ENCODE measurements at regions not wholly inside any gene's neighbourhood (a gene's known extent, or its start where the extent isn't known, plus 50 kb on each side); places are given as distances from the start of the nearest gene placed in this dataset.

DNA sequence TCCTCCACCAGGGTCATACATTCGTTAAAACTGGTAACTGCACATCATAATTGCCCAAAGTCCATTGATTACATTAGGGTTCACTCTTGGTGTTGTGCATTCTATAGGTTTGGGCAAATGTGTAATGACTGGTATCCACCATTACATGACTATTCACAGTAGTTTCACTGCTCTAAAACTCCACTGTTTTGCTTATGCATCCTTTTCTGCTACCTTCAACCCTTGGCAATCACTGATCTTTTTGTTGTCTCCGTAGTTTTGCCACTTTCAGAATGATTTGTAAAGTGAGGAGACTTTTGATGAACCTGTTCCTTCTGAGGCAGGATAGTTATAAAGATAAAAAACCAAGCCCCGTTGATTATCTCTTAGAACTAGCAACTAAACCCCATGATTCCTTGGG, 187.3 kb upstream of the MCHR2 start:
- DNase-seq (ENCODE audit: low read depth), result no peak

DNA sequence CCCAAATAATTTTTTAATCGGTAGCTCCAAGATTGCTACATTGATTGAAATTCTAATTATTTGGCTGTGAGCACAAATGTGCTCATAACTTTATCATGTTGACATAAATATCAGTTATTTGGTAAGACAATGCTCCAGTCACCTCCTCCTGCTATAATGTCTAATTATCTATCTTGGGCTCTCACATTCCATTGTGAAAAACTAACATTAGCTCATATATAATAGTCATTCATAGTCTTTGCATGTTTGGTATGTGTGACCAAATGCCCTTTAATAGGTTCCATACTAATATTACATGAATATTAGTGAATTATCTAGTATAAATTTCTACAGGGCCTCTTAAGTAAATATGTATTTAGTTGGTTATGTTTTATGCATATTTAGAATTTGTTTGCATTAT, 185.6 kb upstream of the MCHR2 start:
- DNase-seq (ENCODE audit: low read depth), result no peak

DNA sequence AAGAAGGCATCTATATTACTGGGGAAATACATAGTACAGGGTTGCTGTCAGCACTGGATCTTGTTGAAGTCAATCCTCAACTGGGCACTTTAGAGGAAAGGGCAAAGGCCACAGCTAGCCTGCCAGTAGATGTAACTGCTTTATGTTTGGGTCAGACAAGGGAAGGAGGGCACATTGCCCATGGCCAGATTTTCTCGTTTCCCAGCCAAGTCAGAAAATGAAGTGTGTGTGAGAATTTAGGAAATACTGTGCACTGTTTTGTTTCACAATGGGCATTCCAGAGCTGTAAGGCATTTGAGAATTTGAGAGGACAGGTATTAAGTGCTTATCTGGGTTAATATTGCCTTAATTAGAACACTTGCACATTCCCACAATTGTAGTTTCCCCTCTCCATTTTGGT, 183.9 kb upstream of the MCHR2 start:
- DNase-seq (ENCODE audit: low read depth), result peak; percentile 61

DNA sequence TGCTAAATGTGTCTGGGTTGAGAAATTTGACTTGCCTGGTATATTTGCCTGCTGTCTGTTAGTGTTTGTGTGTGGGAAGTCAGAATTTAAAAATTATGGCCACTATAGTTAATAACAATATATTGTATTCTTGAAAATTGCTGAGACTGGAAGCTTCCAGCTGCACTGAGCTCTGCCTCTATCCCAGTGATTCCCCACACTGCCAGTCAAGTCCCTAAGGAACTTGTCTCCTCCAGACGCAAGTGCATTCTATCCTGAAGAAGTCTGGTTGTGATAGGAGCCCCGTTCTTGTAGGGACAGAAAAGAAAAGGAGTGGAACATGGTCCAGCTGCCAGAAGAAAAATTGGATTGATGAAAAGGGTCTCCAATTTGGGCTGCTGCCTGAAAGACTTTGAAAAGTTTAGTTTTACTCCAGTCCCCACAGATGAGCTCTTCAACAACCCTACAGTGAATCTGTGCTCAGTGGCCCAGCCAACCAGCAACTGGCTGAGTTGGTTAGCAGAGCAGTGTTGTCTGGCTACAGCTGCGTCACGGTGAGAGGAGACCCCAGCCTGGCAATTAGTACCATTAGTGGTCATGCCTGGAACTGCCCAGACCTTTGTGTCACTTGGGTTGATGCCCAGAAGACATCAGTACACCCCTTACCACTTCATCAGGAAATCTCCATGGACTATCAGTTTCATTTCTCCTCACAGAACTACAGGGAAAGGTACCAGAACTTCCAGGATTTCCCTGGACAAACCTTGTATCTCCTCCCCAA, 183.1 kb upstream of the MCHR2 start:
- peak; percentile 18 for DNase-seq (ENCODE audit: low read depth)

DNA sequence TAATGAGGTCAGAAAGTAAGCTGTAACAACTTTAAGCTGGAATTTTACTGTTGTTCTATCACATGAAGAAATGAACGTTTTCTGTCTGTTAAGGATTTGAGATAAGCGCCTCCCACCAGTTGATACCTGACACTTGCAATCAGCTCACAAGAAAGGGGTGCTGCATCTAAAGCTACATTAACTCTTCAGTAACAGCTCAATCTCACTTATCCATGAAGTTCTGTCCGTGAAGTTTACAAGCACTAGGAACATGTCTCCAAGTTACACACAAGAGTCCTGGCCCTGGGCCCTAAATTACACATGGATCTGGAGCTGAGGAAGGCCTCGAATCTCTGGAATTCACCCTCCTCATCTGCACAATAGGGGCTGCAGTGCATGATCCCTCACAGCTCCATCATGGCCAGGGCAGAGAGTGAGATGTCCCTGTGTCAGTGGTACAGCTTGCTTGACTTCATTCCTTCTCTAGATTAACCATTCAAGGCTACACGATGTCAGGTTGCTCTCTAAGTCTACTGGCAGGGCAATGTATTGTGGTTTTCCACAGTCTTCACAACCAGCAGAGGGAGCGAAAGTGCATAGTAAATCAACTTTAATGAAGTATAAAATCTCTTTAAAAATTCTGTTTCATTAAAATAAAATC, 182.4 kb upstream of the MCHR2 start:
- DNase-seq (ENCODE audit: low read depth), result peak; percentile 80

DNA sequence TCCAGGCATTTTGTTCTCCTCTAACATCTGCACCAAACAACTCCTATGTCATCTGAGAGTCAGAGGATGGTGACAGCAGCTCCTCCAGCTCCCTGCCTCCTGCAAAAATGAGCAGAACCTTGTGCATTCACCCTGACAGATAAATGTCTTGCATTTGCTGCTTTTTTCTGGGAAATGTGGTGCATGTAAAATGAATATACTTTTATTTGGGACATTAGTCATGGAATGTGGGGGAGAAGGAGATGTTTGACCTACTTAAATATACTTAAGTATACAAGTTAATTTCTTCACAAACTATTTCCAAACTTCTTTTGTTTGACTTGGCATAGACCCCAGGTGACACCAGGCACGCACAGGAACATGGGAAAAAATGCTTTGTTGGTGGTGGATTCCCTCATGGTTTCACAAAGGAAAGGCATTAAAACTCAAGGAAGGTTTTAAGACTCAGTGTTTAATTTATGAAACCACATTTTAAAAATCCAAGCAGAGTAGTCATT, 181.8 kb upstream of the MCHR2 start:
- DNase-seq (ENCODE audit: low read depth), result peak; percentile 93

DNA sequence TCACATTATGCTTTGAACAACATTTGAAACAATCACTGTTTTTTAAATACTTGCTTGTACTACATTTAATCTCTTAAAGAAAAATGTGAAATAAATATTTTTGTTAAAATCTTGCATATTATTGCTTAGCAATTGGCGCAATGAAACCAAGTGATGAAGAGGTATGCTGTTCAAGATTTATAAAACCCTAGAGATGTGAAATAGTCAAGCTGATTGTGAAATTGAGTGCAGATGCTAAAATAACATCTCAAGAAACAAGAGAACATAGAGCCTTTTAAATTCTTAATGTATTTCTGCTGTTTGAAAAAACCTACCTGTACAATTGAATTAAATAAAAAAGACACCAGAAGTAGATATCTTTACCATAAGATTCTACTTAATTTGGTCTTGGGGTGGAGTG, 179.2 kb upstream of the MCHR2 start:
- peak; percentile 23 for DNase-seq (ENCODE audit: low read depth)

DNA sequence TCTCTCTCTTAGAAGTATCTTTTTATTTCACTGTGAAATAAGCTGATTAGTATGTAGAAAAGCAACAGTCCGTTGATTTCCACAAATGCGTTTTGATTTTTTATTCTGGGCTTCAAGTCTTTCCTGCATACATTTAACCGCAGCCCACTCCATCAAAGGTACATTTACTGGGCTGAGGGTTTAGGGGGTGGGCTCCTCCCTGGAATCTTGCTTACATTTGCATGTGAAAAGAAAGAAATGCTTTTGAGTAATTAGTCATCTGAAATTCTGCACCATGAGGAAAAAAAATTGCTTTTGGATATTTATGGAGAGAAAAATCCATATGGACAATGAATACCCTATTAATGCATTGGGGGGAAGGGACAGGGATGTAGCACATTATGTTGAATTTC, 178.3 kb upstream of the MCHR2 start:
- no peak for DNase-seq (ENCODE audit: low read depth)

DNA sequence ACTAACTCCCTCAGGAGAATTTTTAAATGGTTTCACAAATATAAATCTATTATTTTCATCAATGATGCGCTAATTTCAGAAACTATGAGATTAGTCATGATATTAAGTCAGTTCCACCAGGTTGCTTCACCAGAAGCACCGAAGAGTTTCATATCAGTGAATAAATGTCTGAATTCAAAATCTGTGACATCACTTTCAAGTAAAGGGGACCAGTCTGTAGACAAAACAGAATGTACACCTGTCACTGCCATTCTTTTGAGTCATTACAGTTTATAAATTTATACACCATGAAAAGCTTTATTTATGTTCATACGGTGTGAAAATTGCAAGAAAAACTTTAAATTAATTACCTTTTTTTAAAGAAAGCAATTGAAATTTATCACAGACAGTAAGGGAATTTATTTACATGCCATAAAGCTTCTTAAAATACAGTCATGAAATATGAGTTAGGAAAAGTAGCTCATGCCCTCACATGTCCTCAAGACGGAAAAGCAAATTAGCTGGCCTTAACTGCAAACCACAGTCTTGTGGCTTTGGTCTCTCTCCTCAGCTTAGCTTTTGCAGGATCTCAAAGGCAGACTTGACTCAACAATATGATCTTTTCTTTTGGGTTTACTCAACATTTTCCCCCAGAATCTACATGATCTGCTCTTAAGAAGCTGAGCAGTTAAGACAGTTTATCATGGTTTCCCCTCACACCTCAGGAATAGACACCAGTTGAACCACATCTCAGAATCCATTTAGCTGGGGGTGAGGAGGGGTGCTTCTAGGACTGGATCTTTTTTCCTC, 177.7 kb upstream of the MCHR2 start:
- peak; percentile 92 for DNase-seq (ENCODE audit: low read depth)

DNA sequence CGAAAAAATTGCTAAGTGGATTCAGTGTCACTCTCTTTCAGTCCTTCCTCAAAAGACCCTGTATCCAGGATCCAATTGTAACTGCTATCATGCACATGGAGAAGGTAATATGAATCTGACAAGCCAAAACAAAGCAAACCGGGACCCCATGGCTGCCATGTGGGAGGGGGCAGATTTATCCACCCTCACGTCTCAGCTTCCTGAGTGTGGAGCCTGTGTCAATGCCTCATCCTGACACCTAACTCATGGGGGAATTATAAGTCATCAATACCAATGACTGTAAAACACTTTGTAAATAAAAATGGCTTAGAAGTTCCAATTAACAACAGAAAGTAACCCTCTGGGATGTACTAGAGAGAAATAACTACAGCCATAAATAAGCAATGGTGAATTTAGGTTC, 174.1 kb upstream of the MCHR2 start:
- no peak for DNase-seq (ENCODE audit: low read depth)

DNA sequence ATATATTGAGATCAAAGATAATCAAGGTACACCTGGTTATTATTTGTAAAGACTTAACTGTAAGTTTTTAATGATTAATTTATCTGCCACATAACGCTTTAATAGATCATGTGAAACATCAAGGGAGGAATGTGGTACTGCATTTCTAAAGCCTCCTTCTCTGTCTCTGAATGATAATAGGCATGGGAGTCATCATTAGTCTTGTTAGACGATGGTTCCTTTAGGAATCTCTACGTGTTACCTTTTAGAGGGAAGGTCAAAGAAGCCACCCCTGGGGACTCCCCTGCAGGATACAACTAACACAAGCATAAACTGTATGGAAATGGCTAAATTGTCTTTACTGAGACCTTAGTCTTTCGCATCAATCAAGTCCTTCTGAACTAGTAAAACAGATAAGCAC, 173.6 kb upstream of the MCHR2 start:
- no peak for DNase-seq (ENCODE audit: low read depth)

DNA sequence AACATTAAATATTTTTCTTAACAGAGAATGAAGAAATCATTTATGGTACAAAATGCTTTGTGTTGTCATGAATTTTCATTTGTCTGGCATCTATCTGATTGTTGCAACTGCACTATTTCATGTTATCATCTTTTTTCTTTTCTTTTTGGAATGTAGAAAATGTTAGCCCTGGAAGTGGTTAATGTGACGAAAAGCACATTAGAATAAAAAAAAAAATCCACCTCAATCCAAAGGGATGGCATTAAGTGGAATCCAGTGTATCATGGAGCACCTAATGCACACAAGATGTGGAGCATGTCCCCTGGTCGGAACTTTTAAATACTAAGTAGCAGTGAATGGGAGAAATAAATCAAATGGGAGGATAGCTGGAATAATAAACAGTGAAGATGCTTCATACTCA, 172.9 kb upstream of the MCHR2 start:
- DNase-seq (ENCODE audit: low read depth), result no peak

DNA sequence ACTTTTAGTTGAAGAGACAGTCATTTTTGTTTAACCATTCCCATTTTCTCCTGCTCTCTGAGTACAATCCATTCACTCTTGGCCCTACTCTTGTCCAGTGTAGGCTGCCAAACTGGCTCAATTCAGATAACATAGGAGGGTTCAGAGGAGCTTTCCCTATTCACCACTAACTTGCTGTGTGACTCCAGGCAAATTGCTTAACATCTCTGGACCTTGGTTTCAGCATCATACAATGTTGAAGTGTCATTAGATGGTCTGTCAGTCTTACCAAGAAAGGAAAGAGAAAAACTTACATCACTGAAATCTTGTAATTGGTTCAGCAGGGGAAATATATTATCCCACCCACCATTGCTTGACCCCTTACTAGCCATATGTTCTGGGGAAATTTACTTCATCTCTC, 171.4 kb upstream of the MCHR2 start:
- no peak for DNase-seq (ENCODE audit: low read depth)

DNA sequence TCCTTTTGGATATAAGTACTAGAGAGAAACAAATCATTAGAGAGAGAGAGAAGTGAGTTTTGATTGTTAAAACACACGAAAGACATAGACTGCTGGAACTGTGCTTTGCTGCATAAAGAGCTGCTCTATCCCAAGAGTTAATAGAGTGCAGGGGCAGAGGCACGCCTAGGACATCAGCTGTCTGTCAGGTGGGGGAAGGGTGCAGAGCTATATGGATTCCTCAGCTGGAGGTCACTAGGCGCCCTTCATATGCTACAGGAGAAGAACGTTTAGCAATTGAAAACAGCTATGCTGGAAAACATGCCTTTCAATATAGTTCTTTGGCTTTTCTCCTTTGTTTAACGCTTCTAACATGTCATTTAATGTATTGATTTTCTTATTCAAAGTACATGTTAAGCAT, 169.0 kb upstream of the MCHR2 start:
- DNase-seq (ENCODE audit: low read depth), result no peak

DNA sequence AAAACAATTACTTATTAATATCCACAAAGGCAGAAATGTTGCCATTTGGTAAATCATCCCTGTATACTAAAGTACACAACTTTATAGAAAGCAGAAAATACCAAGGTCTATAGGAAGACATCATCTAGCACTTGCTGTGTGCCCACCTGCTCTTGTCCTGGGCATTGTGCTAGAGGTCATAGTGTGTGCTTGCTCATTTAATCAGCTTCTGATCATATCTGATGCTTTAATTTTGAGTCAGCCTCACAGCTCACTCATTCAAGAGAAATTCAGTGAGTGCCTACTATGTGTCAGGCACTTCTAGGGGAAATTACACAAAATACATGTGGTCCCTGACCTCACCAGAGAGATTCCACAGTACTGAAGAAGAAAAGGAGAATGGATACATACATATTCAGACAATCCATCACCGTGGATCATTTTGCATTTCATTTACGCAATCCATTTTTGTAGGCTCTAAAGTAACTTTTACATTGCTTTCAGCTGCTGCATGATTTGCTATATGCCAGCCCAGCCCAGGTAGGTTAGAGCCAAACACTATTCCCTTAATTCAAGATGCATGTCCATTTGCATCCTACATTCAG, 167.9 kb upstream of the MCHR2 start:
- DNase-seq (ENCODE audit: low read depth), result no peak

DNA sequence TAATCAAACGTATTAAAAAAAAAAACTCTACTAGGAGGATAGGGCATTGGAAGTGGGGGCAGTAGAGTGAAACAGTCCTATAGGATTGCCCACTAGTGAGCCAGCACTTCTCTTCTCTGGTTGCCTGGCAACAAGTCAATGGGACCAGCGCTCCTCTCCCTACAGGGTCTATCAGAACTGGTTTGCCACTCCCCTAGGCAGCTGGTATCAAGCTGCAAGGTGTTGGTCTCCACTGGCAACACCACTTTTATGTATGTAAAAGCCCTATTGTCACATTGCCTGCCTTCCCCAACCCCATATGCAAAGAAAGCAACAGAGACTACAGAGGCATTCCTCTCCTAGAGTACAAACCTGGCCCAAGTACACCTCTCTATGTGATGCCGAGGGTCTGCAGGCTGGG, 166.9 kb upstream of the MCHR2 start:
- DNase-seq (ENCODE audit: low read depth), result no peak

DNA sequence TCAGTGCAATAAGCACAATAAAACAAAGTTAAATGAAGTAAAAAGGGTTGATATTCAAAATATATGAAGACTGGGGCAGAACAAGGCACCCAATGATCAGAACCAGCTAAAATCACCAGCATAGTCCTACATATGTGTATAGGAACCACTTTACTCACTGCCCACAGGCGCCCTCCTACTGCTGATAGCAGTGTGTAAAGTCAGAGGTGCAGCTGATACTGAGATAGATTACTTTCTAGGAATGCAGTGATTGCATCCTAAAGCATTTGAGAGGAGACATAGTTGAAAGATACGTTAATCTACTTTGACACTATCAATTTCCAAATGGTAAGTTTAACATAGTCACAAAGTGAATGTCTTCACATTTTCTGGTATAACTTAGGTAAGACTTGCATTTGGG, 161.1 kb upstream of the MCHR2 start:
- DNase-seq (ENCODE audit: low read depth), result no peak

DNA sequence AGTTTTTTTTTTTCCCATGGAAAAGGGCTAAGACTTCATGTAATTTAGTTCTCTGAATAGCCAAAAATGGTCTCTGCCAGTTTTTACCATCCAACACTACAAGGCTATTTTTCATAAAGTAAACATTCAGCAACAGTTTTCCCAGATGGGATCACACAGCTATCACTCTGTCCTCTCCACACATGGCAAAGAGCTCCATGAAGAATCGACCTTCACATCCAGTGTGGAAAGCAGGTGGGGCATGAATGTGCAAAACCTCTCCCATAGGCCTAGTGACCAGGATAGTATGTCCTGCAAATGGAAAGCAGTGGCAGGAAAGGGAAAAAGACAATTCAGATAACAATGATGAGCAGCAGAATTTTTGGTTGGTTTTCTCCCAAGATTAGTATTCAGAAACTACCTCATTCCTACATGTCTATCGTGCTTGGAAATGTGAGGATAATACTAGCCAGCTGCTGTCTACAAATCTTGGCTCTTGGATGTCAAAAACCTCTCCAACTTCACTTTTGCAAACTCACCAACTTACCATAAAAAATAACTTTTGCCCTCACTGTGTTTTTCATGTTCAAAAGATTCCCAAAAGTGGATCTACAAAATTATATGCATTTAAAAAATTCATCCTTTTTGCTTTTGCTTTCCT, 159.7 kb upstream of the MCHR2 start:
- DNase-seq (ENCODE audit: low read depth), result peak; percentile 23

DNA sequence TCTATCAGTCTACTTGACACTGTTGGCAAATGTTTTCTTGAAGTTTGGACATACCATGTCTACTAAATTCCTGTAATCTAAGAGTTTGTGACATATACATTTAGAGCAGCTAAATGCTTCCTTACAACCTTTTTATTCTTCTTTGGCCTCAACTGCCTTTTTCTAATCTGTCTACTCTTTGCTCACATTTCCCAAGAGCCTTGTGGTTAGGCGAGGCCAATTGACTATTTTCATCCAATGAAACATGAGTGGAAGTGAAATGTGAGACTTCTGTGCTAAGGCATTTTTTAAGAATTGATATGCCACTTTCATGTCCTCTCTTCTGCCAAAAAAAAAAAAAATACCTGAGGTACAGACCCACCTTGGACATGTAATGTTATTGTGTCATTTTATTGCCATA, 158.2 kb upstream of the MCHR2 start:
- DNase-seq (ENCODE audit: low read depth), result peak; percentile 68

DNA sequence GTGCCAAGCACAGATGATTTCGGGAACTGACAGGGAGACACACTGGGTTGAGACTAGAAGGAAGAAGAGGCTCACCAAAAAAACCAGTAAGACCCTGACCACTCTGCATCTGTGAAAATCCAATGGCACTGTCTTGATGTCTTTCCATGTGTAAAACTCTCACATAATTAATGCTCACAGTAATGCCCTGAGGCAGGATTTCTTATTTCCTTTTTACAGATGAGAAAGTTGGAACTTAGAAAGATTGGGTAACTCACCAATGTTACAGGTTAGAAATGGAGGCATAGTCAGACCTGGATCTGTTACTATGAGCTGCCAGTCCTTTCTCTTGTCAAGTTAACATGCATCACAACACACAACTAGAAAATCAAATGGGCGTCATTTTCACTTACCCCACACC, 151.0 kb upstream of the MCHR2 start:
- no peak for DNase-seq (ENCODE audit: low read depth)

DNA sequence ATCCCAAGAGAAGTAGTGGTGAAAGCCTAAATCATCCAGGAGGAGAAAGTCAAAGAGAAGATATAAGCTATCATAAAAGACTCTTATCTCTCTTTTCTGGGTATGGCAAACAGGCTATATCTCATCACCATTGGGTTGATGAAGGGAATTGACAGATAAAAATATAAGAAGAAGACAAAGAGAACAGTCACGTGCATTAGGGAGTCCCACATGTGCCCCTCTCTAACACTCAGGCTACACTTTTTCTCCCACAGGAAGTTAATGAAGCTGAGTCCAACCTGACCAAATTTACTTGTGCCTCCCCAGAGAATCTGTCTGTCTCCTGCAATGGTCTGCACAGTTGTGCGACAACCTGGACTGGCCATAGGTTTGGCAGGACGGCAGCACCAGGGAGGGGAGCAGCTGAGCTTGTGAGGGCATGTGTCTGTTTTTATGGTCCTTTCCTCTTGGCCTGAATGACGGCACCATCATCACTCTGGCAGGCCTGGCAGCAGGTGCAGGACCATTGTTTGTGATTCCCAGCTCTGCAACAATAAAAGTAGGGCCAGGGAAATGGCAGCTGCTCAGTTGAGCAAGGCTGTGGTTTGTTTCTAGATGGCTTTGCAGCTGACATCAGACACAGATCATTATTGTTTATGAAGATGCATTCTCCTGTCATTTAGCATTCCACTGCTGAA, 144.5 kb upstream of the MCHR2 start:
- peak; percentile 96 for DNase-seq (ENCODE audit: low read depth)

Data from LHCN-M2 (cell line).